ENCODE measurements at regions not wholly inside any gene's neighbourhood (a gene's known extent, or its start where the extent isn't known, plus 50 kb on each side); places are given as distances from the start of the nearest gene placed in this dataset.
"Not testable (repeated sequence)": the region's sequence is repeated elsewhere in the genome, so short reads cannot be mapped to it uniquely, and the experiment has no call there.

DNA sequence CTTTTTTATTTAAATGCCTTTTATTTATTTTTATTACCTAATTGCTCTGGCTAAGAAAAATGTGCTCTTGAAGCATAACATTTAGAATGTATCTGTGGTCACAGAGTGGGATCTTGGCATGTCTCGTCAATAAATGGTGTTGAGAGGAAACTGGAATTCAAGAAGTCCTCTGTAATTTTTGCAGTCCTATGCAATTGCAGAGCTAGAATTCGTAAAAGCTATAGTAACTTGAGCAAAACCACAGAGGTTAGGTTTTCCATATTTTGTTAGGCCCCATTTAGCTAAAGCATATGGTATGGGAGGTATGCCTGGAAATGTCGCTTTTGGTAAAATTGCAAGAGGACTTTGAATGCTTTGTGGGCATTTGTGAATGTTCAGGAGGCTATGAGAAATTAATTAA, 466.7 kb upstream of the NFIA start:
- TF ChIP-seq POLR2A (IDR thresholded peaks at IDR 0.05; ENCODE audit: low read depth, low read length) (no peak), TAF1 (IDR thresholded peaks at IDR 0.05; ENCODE audit: borderline replicate concordance, low read depth, low read length) (no peak), POLR2AphosphoS5 (IDR thresholded peaks at IDR 0.05; ENCODE audit: low read depth, low read length) (no peak)
- no peak for DNase-seq (ENCODE audit: insufficient read length)
- FAIRE-seq: no peak

GRCh38 chr1:60612790-60613189, 469.6 kb upstream of the NFIA start:
- TF ChIP-seq TAF1 (IDR thresholded peaks at IDR 0.05; ENCODE audit: borderline replicate concordance, low read depth, low read length) (no peak), POLR2AphosphoS5 (IDR thresholded peaks at IDR 0.05; ENCODE audit: low read depth, low read length) (no peak), POLR2A (IDR thresholded peaks at IDR 0.05; ENCODE audit: low read depth, low read length) (no peak)
- DNase-seq (ENCODE audit: insufficient read length): no peak
- no peak for FAIRE-seq

DNA sequence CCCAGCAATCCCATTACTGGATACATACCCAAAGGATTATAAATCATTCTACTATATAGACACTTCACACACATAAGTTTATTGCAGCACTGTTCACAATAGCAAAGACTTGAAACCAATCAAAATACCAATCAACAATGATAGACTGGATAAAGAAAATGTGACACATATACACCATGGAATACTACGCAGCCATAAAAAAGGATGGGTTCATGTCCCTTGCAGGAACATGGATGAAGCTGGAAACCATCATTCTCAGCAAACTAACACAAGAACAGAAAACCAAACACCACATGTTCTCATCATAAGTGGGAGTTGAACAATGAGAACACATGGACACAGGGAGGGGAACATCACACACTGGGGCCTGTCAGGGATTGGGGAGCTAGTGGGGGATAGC, 475.4 kb upstream of the NFIA start:
- not testable (repeated sequence) for DNase-seq (ENCODE audit: insufficient read length); FAIRE-seq

- no peak for FAIRE-seq
- DNase-seq (ENCODE audit: insufficient read length): no peak
- TF ChIP-seq POLR2AphosphoS5 (IDR thresholded peaks at IDR 0.05; ENCODE audit: low read depth, low read length) (no peak), TAF1 (IDR thresholded peaks at IDR 0.05; ENCODE audit: borderline replicate concordance, low read depth, low read length) (no peak)
Measured at GRCh38 chr1:60600532-60600931, 481.8 kb upstream of the NFIA start.

GRCh38 chr1:60599574-60599973, 482.8 kb upstream of the NFIA start:
- no peak for TF ChIP-seq TAF1 (IDR thresholded peaks at IDR 0.05; ENCODE audit: borderline replicate concordance, low read depth, low read length)
- no peak for TF ChIP-seq POLR2AphosphoS5 (IDR thresholded peaks at IDR 0.05; ENCODE audit: low read depth, low read length)
- no peak for TF ChIP-seq POLR2A (IDR thresholded peaks at IDR 0.05; ENCODE audit: low read depth, low read length)
- no peak for DNase-seq (ENCODE audit: insufficient read length)
- no peak for FAIRE-seq

DNA sequence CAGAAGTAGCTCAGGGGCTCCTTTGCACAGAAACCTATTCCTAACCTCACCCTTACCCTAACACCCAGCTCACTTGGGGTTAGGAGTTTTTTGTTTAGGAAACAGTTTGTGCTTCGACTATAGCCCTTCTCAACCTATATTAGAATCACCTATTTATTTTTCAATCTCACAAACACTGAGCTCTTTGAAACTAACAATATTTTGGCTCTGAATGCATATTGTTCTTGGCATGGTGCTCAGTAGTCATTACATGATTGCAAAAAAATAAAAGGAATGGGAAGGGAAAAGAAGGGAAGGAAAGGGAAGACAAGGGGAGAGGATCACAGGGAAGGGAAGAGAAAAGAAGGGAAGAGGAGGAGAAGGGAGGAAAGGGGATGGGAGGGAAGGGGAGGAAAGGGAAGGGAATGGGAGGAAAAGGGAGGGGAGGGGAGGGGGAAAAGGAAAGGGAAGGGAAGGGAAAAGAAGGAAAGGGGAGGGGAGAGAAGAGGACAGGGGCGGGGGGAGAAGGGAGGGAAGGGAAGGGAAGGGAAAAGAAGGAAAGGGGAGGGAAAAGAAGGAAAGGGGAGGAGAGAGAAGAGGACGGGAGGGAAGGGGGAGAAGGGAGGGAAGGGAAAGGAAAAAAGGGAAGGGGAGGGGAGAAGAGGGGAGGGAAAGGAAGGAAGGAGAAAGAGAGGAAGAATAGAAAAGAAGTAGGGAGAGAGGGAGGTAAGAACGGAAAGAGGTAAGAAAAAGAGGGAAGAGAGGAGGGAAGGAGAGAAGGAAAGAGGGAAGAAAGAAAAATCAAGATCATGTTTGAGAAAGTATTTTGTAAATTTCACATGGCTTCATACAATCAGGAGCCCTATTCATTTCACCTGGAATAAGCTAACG, 484.1 kb upstream of the NFIA start:
- TF ChIP-seq TAF1 (IDR thresholded peaks at IDR 0.05; ENCODE audit: borderline replicate concordance, low read depth, low read length) (no peak), POLR2A (IDR thresholded peaks at IDR 0.05; ENCODE audit: low read depth, low read length) (no peak), POLR2AphosphoS5 (IDR thresholded peaks at IDR 0.05; ENCODE audit: low read depth, low read length) (no peak)
- no peak for FAIRE-seq
- DNase-seq (ENCODE audit: insufficient read length): no peak

- TF ChIP-seq POLR2AphosphoS5 (IDR thresholded peaks at IDR 0.05; ENCODE audit: low read depth, low read length): no peak
- no peak for TF ChIP-seq POLR2A (IDR thresholded peaks at IDR 0.05; ENCODE audit: low read depth, low read length)
- TF ChIP-seq TAF1 (IDR thresholded peaks at IDR 0.05; ENCODE audit: borderline replicate concordance, low read depth, low read length): no peak
- FAIRE-seq (no peak), DNase-seq (ENCODE audit: insufficient read length) (no peak)
Measured at GRCh38 chr1:60596791-60597750, 485.3 kb upstream of the NFIA start.

DNA sequence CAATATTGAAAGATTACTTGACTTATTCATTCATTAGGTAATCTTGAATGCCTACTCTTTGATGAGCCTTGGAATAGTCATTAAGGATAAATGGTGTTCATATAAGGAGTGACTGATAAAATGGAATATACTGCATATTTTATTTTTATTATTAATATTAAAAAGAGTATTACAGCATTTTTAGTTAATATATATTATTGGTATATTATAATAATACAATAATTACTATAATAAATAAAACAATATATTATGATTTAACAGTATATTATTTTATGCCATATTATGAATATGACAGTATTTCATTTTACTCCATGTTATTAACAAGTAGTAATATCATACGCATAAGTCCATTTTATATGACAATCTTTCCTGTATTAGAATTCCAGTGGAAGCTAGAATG, 490.8 kb upstream of the NFIA start:
- no peak for FAIRE-seq

GRCh38 chr1:60589916-60590315, 492.4 kb upstream of the NFIA start:
- DNase-seq (ENCODE audit: insufficient read length): no peak
- no peak for TF ChIP-seq TAF1 (IDR thresholded peaks at IDR 0.05; ENCODE audit: borderline replicate concordance, low read depth, low read length)
- TF ChIP-seq POLR2A (IDR thresholded peaks at IDR 0.05; ENCODE audit: low read depth, low read length): no peak
- TF ChIP-seq POLR2AphosphoS5 (IDR thresholded peaks at IDR 0.05; ENCODE audit: low read depth, low read length): no peak
- no peak for FAIRE-seq

More for the DNA sequence above, 490.8 kb upstream of the NFIA start:
- TF ChIP-seq POLR2AphosphoS5 (IDR thresholded peaks at IDR 0.05; ENCODE audit: low read depth, low read length) (no peak), POLR2A (IDR thresholded peaks at IDR 0.05; ENCODE audit: low read depth, low read length) (no peak), TAF1 (IDR thresholded peaks at IDR 0.05; ENCODE audit: borderline replicate concordance, low read depth, low read length) (no peak)
- no peak for DNase-seq (ENCODE audit: insufficient read length)

DNA sequence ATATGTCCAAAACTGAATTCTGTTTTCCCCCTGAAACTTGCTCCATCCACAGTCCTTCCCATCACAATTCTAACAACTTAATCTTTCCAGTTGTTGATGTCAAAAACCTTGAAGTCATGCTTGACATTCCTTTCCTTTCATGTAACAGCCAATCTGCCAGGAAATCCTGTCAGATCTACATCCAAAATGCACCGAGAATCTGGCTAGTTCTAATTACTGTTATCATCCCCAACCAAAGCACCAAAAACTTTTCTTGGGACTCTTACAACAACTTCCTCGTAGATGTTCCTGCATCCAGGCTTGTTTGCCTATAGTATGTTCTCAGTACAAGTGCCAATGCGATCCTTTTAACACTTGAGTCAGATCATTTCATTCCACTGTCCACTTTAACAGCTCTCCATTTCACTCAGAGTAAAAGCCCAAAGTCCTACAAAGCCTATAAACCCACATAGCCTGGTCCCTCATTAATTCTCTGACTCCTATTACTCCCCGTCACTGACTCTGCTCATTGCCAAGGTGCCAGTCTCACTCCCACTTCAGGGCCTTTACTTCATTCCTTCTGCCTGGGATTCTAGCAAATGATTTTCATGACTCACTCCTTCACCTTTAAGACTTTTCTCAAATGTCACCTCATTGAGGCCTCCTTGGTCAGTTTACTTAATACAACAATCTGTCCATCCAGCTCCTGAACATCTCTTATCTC, 493.2 kb upstream of the NFIA start:
- no peak for FAIRE-seq

GRCh38 chr1:60584371-60584770, 498.0 kb upstream of the NFIA start:
- TF ChIP-seq TAF1 (IDR thresholded peaks at IDR 0.05; ENCODE audit: borderline replicate concordance, low read depth, low read length) (no peak), POLR2AphosphoS5 (IDR thresholded peaks at IDR 0.05; ENCODE audit: low read depth, low read length) (no peak), POLR2A (IDR thresholded peaks at IDR 0.05; ENCODE audit: low read depth, low read length) (no peak)
- FAIRE-seq (no peak), DNase-seq (ENCODE audit: insufficient read length) (no peak)

More for the DNA sequence above, 493.2 kb upstream of the NFIA start:
- DNase-seq (ENCODE audit: insufficient read length): no peak
- TF ChIP-seq POLR2A (IDR thresholded peaks at IDR 0.05; ENCODE audit: low read depth, low read length) (no peak), TAF1 (IDR thresholded peaks at IDR 0.05; ENCODE audit: borderline replicate concordance, low read depth, low read length) (no peak), POLR2AphosphoS5 (IDR thresholded peaks at IDR 0.05; ENCODE audit: low read depth, low read length) (no peak)

Data from GM12892 (cell line).